AG10803 (cell line): ENCODE measurements at regions not wholly inside any gene's neighbourhood (a gene's known extent, or its start where the extent isn't known, plus 50 kb on each side); places are given as distances from the start of the nearest gene placed in this dataset.

Experiments used
- DNase-seq: peaks from one replicate; pipeline ENCODE4 v3.0.0; 2010; ENCODE audit warnings: low read depth
- H3K4me3 ChIP-seq: 2 replicates; pipeline ENCODE4 v1.5.1; 2011; ENCODE audit warnings: mild to moderate bottlenecking, low read length, control low read depth
- CTCF ChIP-seq: conservative IDR thresholded peaks from 2 replicates; pipeline ENCODE4 v1.5.1; 2011; ENCODE audit warnings: mild to moderate bottlenecking, low read length, control low read depth, inconsistent platforms

- H3K4me3 ChIP-seq = no peak overlapping the region
- DNase-seq = no peak
- TF ChIP-seq CTCF = no peak
Observed at GRCh38 chr14:35456261-35456660, 51.7 kb upstream of the NFKBIA start.

GRCh38 chr14:35458442-35458841 is 53.9 kb upstream of the NFKBIA start:
- TF ChIP-seq CTCF = no peak
- no peak overlapping the region for H3K4me3 ChIP-seq
- no peak for DNase-seq

- no peak for TF ChIP-seq CTCF
- no peak overlapping the region for H3K4me3 ChIP-seq
- DNase-seq = no peak
Observed at GRCh38 chr14:35459776-35460175, 55.2 kb upstream of the NFKBIA start.

GRCh38 chr14:35470755-35471154 is 63.2 kb upstream of the INSM2 start:
- DNase-seq = peak; percentile 3
- H3K4me3 ChIP-seq = no peak overlapping the region
- no peak for TF ChIP-seq CTCF

- TF ChIP-seq CTCF = no peak
- no peak for DNase-seq
- no peak overlapping the region for H3K4me3 ChIP-seq
Observed at GRCh38 chr14:35471803-35472202, 62.2 kb upstream of the INSM2 start.

- DNase-seq = no peak
- TF ChIP-seq CTCF = no peak
- H3K4me3 ChIP-seq = no peak overlapping the region
Observed at GRCh38 chr14:35474323-35474722, 59.6 kb upstream of the INSM2 start.

GRCh38 chr14:35480119-35480769 is 53.7 kb upstream of the INSM2 start:
- TF ChIP-seq CTCF = no peak
- DNase-seq = no peak

More at GRCh38 chr14:35480119-35480769, 53.7 kb upstream of the INSM2 start:
- H3K4me3 ChIP-seq = no peak overlapping the region
